Astrocyte of the cerebellum (primary cell): ENCODE measurements at regions not wholly inside any gene's neighbourhood (a gene's known extent, or its start where the extent isn't known, plus 50 kb on each side); places are given as distances from the start of the nearest gene placed in this dataset.
"Not testable (repeated sequence)": the region's sequence is repeated elsewhere in the genome, so short reads cannot be mapped to it uniquely, and the experiment has no call there.

ENCODE experiments used
- DNase-seq: peaks from one replicate; pipeline ENCODE4 v3.0.0-alpha.2; 2011; ENCODE audit warnings: low read depth
- H3K4me3 ChIP-seq: 2 replicates; pipeline ENCODE4 v1.5.1; 2011; ENCODE audit warnings: mild to moderate bottlenecking, low read depth, low read length, moderate library complexity
- in situ Hi-C: cut with HindIII; loops from 2 replicates; pipeline ENCODE4 v1.10.0; 2017; ENCODE audit warnings: low sequenced_read_pairs
- TF ChIP-seq, protein P1 (sequence below): IDR thresholded peaks from 2 replicates; pipeline ENCODE4 v1.5.1; 2012; ENCODE audit warnings: low read length, low read depth, moderate library complexity, mild to moderate bottlenecking; ENCODE audit errors: missing control alignments

DNA sequence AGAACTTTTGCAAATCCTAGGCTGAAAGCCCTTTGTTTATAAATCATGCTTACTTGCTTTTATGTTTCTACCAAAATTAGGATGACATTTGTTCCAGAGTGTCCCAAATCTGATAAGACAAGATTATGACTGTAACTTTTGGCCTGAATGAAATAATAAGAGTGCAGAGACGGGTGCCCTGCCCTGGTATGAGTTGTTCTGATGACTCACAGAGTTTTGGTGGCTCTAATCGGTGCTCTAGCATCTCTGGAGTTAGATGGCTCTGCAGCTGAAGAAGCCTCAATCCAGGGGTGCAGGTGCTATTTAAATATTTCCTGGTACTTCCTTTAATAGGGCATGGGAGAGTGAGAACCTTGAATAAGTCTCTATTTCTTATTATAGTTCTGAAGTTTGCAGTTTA lies 102.2 kb upstream of the ELMO1 start:
- in situ Hi-C loops: no loop called here

DNA sequence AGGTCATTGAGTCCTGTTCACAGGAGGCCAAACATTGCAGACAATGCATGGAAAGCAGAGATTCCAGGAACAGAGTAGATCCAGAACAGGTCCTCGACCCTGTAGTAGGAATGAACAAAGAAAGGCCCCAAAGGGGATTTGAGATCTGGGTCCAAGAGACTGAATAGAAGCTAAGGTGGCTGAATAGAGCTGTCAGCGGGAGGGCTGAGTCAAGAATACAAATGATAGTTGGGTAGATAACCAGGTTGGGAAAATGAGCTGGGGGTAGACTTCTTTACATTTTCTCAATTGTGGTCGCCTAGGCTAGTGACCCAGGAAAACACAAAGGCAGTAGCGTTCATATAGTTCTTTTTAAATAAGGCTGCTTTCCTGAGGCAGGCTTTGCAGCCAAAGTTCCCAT lies 103.4 kb upstream of the ELMO1 start:
- DNase-seq: no peak
- TF ChIP-seq, protein P1, sequence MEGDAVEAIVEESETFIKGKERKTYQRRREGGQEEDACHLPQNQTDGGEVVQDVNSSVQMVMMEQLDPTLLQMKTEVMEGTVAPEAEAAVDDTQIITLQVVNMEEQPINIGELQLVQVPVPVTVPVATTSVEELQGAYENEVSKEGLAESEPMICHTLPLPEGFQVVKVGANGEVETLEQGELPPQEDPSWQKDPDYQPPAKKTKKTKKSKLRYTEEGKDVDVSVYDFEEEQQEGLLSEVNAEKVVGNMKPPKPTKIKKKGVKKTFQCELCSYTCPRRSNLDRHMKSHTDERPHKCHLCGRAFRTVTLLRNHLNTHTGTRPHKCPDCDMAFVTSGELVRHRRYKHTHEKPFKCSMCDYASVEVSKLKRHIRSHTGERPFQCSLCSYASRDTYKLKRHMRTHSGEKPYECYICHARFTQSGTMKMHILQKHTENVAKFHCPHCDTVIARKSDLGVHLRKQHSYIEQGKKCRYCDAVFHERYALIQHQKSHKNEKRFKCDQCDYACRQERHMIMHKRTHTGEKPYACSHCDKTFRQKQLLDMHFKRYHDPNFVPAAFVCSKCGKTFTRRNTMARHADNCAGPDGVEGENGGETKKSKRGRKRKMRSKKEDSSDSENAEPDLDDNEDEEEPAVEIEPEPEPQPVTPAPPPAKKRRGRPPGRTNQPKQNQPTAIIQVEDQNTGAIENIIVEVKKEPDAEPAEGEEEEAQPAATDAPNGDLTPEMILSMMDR: no peak
- H3K4me3 ChIP-seq: no peak overlapping the region
- in situ Hi-C loops: no loop called here

More for the DNA sequence above, 102.2 kb upstream of the ELMO1 start:
- no peak for DNase-seq
- TF ChIP-seq, protein P1: no peak
- no peak overlapping the region for H3K4me3 ChIP-seq

DNA sequence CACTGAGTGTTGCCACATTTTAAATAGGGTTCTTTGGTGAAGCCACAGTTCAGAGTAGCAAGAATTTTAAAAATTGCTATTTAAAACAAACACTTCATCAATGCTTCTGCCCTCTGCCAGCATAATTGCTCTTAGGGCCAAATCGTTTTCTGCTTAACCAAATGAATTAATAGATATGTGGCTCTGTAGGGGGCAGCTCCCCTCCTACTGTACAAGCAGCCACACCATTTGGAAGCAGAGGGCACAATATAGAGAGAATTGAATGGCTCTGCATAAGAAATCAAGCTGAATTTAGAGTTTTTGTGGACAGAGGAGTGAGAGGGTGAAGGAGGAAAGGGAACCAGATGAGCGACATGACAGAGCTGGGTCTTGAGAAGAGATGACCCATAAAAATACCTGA lies 103.8 kb upstream of the ELMO1 start:
- DNase-seq, in situ Hi-C loops, H3K4me3 ChIP-seq: not testable (repeated sequence)

DNA sequence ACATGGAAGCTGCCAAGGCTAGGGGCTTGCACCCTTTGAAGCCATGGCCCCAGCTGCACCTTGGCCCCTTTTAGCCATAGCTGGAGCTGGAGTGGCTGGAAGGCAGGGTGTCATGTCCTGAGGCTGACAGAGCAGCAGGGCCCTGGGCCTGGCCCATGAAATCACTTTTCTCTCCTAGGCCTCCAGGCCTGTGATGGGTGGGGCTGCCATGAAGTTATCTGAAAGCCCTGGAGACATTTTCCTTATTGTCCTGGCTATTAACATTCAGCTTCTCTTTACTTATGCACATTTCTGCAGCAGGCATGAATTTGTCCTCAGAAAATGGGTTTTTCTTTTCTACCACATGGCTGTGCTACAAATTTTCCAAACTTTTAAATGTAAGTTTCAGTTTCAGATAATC lies 106.9 kb upstream of the ELMO1 start:
- H3K4me3 ChIP-seq: no peak overlapping the region
- TF ChIP-seq, protein P1: no peak
- in situ Hi-C loops: no loop called here
- no peak for DNase-seq

DNA sequence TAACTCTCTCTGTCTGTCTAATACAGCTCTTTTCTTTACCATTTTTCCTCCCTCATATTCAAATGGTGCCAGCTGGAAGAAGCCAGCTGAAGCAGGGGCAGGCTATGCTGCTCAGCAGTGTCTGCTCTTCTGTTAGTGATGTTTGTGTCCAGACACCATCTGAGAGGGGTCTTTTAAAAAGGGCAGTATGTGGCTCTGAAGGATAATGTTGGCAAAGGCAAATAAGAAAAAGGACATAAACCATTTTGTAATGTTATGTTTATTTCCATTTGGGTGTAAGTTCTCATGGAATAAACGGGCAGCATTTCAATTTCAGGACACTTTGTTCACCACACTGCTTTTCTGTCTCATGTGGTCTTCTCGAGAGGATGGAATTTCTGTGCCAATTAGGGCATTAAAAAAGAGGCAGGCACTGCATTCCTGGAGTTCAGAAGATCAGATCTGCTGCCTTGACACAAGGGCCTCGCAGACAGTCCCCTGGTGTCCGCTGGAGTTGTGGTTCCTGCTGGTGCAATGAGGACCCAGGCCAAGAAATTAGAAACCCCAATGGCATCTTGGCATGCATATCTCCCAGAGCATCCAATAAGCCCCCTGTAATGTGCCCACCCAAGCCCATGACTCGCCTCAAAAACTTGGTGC lies 109.0 kb upstream of the ELMO1 start:
- TF ChIP-seq, protein P1: no peak
- DNase-seq: no peak
- in situ Hi-C loops: no loop called here
- no peak overlapping the region for H3K4me3 ChIP-seq

DNA sequence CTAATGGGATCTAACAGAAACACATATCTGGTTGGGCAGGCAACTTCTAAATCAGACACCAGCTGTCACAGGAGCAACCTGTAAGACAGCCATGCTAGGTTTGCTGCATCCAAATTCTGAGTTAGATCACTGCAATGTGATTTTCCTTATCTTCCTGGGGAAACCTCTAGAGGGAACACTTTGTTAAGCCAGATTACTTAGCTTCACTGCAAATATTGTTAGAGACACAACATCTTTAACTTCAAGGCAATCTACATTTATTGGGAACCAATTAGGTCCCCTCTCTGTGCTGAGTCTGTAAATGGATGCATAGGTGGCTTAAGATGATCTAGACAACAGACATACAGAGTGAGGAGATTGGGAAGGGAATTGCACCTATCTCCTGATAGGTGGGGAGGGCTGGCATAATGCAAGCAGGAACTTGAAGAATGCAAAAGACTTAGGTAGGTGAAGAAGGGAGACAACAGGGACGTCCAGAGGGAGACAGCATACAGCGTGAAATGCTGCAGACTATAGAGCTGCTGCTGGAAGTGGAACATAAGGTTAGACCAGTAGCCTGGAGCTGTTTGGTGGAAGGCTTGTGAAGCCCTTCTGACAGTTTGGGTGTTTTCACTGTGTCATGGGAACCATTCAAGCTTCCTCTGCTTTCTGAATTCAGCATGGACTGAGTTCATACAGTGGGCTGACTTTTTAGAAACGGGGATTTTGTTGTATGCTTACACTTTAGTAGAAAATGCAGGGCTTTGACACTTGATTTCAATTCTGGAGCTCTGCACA lies 109.8 kb upstream of the ELMO1 start:
- in situ Hi-C loops: no loop called here
- H3K4me3 ChIP-seq: no peak overlapping the region
- no peak for DNase-seq
- TF ChIP-seq, protein P1: no peak

DNA sequence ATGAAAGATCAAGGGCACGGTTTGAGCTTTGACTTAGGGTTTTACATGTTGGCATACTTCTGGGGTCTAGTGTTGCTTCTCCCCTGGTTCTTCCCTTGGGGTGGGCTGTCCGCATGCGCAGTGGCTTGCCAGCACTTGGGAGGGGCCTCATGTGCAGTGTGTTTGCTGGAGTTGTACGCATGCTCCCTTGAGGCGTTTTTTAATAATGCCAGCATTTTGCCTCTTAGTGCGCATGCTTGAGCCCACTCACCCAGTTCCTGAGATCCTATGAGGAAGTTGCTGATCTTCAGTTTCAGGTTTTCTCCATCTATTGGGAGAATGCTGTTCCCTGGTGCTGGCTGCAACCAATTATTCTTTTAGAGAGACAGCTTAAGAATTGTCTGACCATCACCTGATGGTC lies 113.4 kb upstream of the GPR141 start:
- in situ Hi-C loops: no loop called here
- DNase-seq: no peak
- TF ChIP-seq, protein P1: no peak
- H3K4me3 ChIP-seq: no peak overlapping the region
